Body of pancreas (tissue), 4 donors: ENCODE measurements at regions not wholly inside any gene's neighbourhood (a gene's known extent, or its start where the extent isn't known, plus 50 kb on each side); places are given as distances from the start of the nearest gene placed in this dataset.

Experiments
- ATAC-seq: fragments of 150-250 bp; one replicate; pipeline ENCODE4 v1.9.1; 2016
- DNase-seq, 4 donors: peaks; one replicate each; pipeline ENCODE4 v3.0.0-alpha.2; 2019
- H3K27ac ChIP-seq, 4 donors: fragments of 200-600 bp; sonication (generic); 1 replicate in 3 of 4; 2 replicates in 1 of 4; pipeline versions ENCODE4 v1.5.1 to v1.6.1; 2016 to 2019; ENCODE audit warnings: mild to moderate bottlenecking in 1 of 4, mixed read lengths in 1 of 4, moderate library complexity in 1 of 4
- H3K27me3 ChIP-seq, 2 donors: fragments of 200-600 bp; sonication (generic); one replicate each; pipeline ENCODE4 v1.6.0; 2016; ENCODE audit warnings: mild to moderate bottlenecking in 1 of 2
- H3K36me3 ChIP-seq, 2 donors: fragments of 200-600 bp; sonication (generic); replicated peaks in 1 of 2; 2 replicates each; pipeline ENCODE4 v1.5.1; 2016; ENCODE audit warnings: low read depth in 2 of 2; ENCODE audit not compliant: insufficient read depth in 1 of 2
- H3K4me1 ChIP-seq: fragments of 200-600 bp; sonication (generic); one replicate; pipeline ENCODE4 v1.6.0; 2016
- H3K4me3 ChIP-seq, 2 donors: fragments of 200-600 bp; sonication (generic); 1 replicate in 1 of 2; 2 replicates in 1 of 2; pipeline ENCODE4 v1.5.1; 2016 to 2019
- H3K9me3 ChIP-seq, 3 donors: fragments of 200-600 bp; sonication (generic); 1 replicate in 2 of 3; 2 replicates in 1 of 3; pipeline ENCODE4 v1.5.1; 2016
- CTCF ChIP-seq, 7 experiments: fragments of 450-650 bp in 4 of 7; fragments of 200-600 bp in 3 of 7; sonication (generic) in 3 of 7; IDR thresholded peaks; one replicate each; pipeline ENCODE4 v1.5.1; 2016 to 2019; ENCODE audit warnings: antibody characterized with exemption in 7 of 7
- POLR2A ChIP-seq, 3 donors: fragments of 450-650 bp; IDR thresholded peaks; one replicate each; pipeline ENCODE4 v1.6.1; 2016; ENCODE audit warnings: antibody characterized with exemption in 3 of 3, mild to moderate bottlenecking in 2 of 3
- WGBS, 2 donors: methylation state at CpG; one replicate each; pipeline ENCODE4 v1.1.5; 2017; 5-methylcytosine and 5-hydroxymethylcytosine counted together
- intact Hi-C: fragments of 100-400 bp; cut with DNase I; formaldehyde crosslinking; loops from one replicate; pipeline ENCODE4 v1.15.1; 2023

GRCh38 chr17:22463110-22463850 is 771.0 kb downstream of the KCNJ18 start:
- no peak overlapping the region for H3K4me3 ChIP-seq
- WGBS, 2 donors, result 42 to 59% methylated on average over 13 of the region's 13 CpGs
- no peak for TF ChIP-seq CTCF (IDR thresholded peaks at IDR 0.05)
- no peak for TF ChIP-seq POLR2A (IDR thresholded peaks at IDR 0.05)
- no peaks in the 10 kb centered on the region for H3K9me3 ChIP-seq
- H3K36me3 ChIP-seq, result no peaks in the 10 kb centered on the region
- intact Hi-C loops, result no loop called here
- H3K4me1 ChIP-seq, result no peaks in the 10 kb centered on the region
- no peak for DNase-seq
- H3K27me3 ChIP-seq, result no peaks in the 10 kb centered on the region
- H3K27ac ChIP-seq, result no peak overlapping the region
- no peak for ATAC-seq

GRCh38 chr17:22464041-22464440 is 771.7 kb downstream of the KCNJ18 start:
- H3K9me3 ChIP-seq, result no peaks in the 10 kb centered on the region
- H3K4me1 ChIP-seq, result no peaks in the 10 kb centered on the region
- TF ChIP-seq POLR2A (IDR thresholded peaks at IDR 0.05) (no peak), CTCF (IDR thresholded peaks at IDR 0.05) (no peak)
- WGBS, 2 donors, result 49 to 61% methylated on average over 6 of the region's 6 CpGs
- H3K27ac ChIP-seq, result no peak overlapping the region
- intact Hi-C loops, result no loop called here
- no peaks in the 10 kb centered on the region for H3K36me3 ChIP-seq
- H3K27me3 ChIP-seq, result no peaks in the 10 kb centered on the region
- DNase-seq, result no peak
- ATAC-seq, result no peak
- no peak overlapping the region for H3K4me3 ChIP-seq

- ATAC-seq, result no peak
- Histone ChIP-seq H3K4me3 (no peak overlapping the region), H3K27ac (no peak overlapping the region), H3K9me3 (no peaks in the 10 kb centered on the region), H3K4me1 (no peaks in the 10 kb centered on the region), H3K27me3 (no peaks in the 10 kb centered on the region), H3K36me3 (no peaks in the 10 kb centered on the region)
- DNase-seq, result no peak
- TF ChIP-seq POLR2A (IDR thresholded peaks at IDR 0.05), result no peak
- TF ChIP-seq CTCF (IDR thresholded peaks at IDR 0.05), result no peak
- WGBS, 2 donors, result 40 to 44% methylated on average over 5 of the region's 5 CpGs
- intact Hi-C loops, result no loop called here
Measured at GRCh38 chr17:22467720-22468119, 775.4 kb downstream of the KCNJ18 start.

- Histone ChIP-seq H3K9me3 (no peaks in the 10 kb centered on the region), H3K4me3 (no peak overlapping the region), H3K27me3 (no peaks in the 10 kb centered on the region), H3K36me3 (no peaks in the 10 kb centered on the region), H3K27ac (no peak overlapping the region), H3K4me1 (no peaks in the 10 kb centered on the region)
- intact Hi-C loops, result no loop called here
- no peak for TF ChIP-seq POLR2A (IDR thresholded peaks at IDR 0.05)
- TF ChIP-seq CTCF (IDR thresholded peaks at IDR 0.05), result no peak
- no peak for DNase-seq
- 54 to 55% methylated on average over 9 of the region's 9 CpGs for WGBS, 2 donors
- ATAC-seq, result no peak
Measured at GRCh38 chr17:22469101-22469880, 777.0 kb downstream of the KCNJ18 start.
